OCI-LY3 (cell line): ENCODE measurements at regions not wholly inside any gene's neighbourhood (a gene's known extent, or its start where the extent isn't known, plus 50 kb on each side); places are given as distances from the start of the nearest gene placed in this dataset.

Experiments
- H2AFZ ChIP-seq: fragments of 200-600, 300-600 bp; shearing (Covaris generic); 2 replicates; pipeline ENCODE4 v1.6.0; 2014; ENCODE audit warnings: antibody characterized with exemption, low read depth, low read length
- H3K27ac ChIP-seq: fragments of 200-600, 300-600 bp; sonication (generic); 2 replicates; pipeline ENCODE4 v1.5.1; 2014; ENCODE audit warnings: mild to moderate bottlenecking, low read length, moderate library complexity, mixed read lengths
- H3K27me3 ChIP-seq: fragments of 200-600, 300-600 bp; sonication (generic); 2 replicates; pipeline ENCODE4 v1.6.1; 2014; ENCODE audit warnings: low read depth, low read length, mixed read lengths
- H3K36me3 ChIP-seq: fragments of 200-600, 300-600 bp; sonication (generic); replicated peaks from 2 replicates; pipeline ENCODE3; 2014; ENCODE audit warnings: low read depth, low read length, mixed read lengths
- H3K4me1 ChIP-seq: fragments of 300-600, 200-600 bp; sonication (generic); 2 replicates; pipeline ENCODE4 v1.6.1; 2014; ENCODE audit warnings: low read length, mixed read lengths
- H3K4me2 ChIP-seq: fragments of 200-600, 300-600 bp; sonication (generic); 2 replicates; pipeline ENCODE4 v1.6.1; 2014; ENCODE audit warnings: low read length, mixed read lengths
- H3K4me3 ChIP-seq: fragments of 300-600, 200-600 bp; sonication (generic); 2 replicates; pipeline ENCODE4 v1.5.1; 2014; ENCODE audit warnings: antibody characterized with exemption, mild to moderate bottlenecking, low read length, moderate library complexity
- H3K79me2 ChIP-seq: fragments of 300-600, 200-600 bp; shearing (Covaris generic); 2 replicates; pipeline ENCODE4 v1.6.1; 2014; ENCODE audit warnings: mild to moderate bottlenecking, low read length, mixed read lengths
- H3K9ac ChIP-seq: fragments of 300-600, 200-600 bp; shearing (Covaris generic); 2 replicates; pipeline ENCODE4 v1.6.0; 2014; ENCODE audit warnings: mild to moderate bottlenecking, low read length, moderate library complexity
- H3K9me3 ChIP-seq: fragments of 200-600, 300-600 bp; shearing (Covaris generic); 2 replicates; pipeline ENCODE4 v1.6.1; 2014; ENCODE audit warnings: low read length, mixed read lengths; ENCODE audit not compliant: insufficient read depth
- H4K20me1 ChIP-seq: fragments of 200-600, 300-600 bp; sonication (generic); 2 replicates; pipeline ENCODE4 v1.6.1; 2016; ENCODE audit warnings: low read length, mixed read lengths; ENCODE audit not compliant: insufficient read depth
- CTCF ChIP-seq: fragments of 200-600, 300-600 bp; sonication (generic); IDR thresholded peaks from 2 replicates; pipeline ENCODE4 v1.5.1; 2014; ENCODE audit warnings: antibody characterized with exemption, low read length, low read depth
- EZH2phosphoT487 ChIP-seq: fragments of 200-600 bp; shearing (Covaris generic); IDR thresholded peaks from 2 replicates; pipeline ENCODE4 v1.6.1; 2018; ENCODE audit warnings: antibody characterized with exemption, mixed run types, low read depth

DNA sequence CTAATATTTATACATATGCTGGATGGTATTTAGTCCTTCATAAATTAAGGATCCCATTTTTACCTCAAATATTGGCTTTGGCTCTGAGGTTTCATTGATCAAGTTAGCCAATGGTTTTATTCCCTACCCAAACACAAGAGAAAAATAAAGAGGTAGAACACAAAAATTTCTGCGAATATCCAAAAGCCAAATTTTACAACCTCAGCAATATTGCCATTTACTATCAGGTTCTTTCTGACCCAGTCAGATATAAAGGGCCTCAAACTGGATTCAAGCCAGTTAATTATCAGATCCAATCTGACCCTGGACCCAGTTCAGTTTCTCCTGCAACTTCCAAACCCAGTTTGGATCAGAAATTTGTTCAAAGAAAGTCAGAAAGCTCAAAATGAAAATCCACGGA, 998.1 kb downstream of the SI start:
- H3K4me3 ChIP-seq: no peak overlapping the region
- H3K27ac ChIP-seq: no peak overlapping the region
- no peaks in the 10 kb centered on the region for H4K20me1 ChIP-seq
- H3K9ac ChIP-seq: no peak overlapping the region
- no peak overlapping the region for H2AFZ ChIP-seq
- no peaks in the 10 kb centered on the region for H3K9me3 ChIP-seq
- no peaks in the 10 kb centered on the region for H3K27me3 ChIP-seq
- TF ChIP-seq CTCF (no peak), EZH2phosphoT487 (no peak)
- H3K36me3 ChIP-seq: no peaks in the 10 kb centered on the region
- H3K4me2 ChIP-seq: no peak overlapping the region
- no peaks in the 10 kb centered on the region for H3K4me1 ChIP-seq
- no peaks in the 10 kb centered on the region for H3K79me2 ChIP-seq

DNA sequence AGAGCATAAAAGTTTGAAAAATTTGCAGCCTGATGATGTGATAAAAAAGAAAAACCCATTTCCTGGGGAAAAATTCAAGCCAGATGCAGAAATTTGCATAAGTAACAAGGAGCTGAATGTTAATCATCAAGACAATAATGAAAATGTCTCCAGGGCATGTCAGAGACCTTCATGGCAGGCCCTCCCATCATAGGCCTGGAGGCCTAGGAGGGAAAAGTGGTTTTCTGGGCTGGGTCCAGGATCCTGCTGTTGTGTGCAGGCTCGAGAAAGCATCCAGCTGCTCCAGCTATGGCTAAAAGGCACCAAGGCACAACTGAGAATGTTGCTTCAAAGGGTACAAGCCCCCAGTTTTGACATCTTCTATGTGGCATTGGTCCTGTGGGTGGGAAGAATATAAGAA, 1014.0 kb downstream of the SI start:
- Histone ChIP-seq H3K4me2 (no peak overlapping the region), H3K4me1 (no peaks in the 10 kb centered on the region), H3K27ac (no peak overlapping the region), H3K36me3 (no peaks in the 10 kb centered on the region), H3K4me3 (no peak overlapping the region), H2AFZ (no peak overlapping the region), H3K79me2 (no peaks in the 10 kb centered on the region), H3K9me3 (no peaks in the 10 kb centered on the region), H4K20me1 (no peaks in the 10 kb centered on the region), H3K9ac (no peak overlapping the region), H3K27me3 (no peaks in the 10 kb centered on the region)
- no peak for TF ChIP-seq EZH2phosphoT487
- TF ChIP-seq CTCF: no peak

DNA sequence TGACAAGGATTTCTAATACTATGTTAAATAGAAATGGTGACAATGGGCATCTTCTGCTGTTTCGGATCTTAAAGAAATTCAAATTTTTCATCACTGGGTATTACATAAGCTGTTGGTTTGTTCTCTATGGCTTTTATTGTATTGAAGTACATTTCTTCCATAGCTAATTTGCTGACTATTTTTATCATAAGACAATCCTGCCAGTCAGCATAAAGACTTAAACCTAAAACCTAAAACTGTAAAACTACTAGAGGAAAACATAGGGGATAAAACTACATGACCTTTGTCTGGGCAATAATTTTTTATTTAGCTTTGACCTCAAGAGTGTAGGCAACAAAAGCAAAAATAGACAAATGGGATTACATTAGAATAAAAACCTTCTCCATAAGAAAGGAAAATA, 1017.4 kb downstream of the SI start:
- Histone ChIP-seq H3K79me2 (no peaks in the 10 kb centered on the region), H3K27me3 (no peaks in the 10 kb centered on the region), H3K9ac (no peak overlapping the region), H3K36me3 (no peaks in the 10 kb centered on the region), H3K27ac (no peak overlapping the region), H3K4me2 (no peak overlapping the region), H3K4me3 (no peak overlapping the region), H3K9me3 (no peaks in the 10 kb centered on the region), H2AFZ (no peak overlapping the region), H4K20me1 (no peaks in the 10 kb centered on the region), H3K4me1 (no peaks in the 10 kb centered on the region)
- no peak for TF ChIP-seq EZH2phosphoT487
- no peak for TF ChIP-seq CTCF

GRCh38 chr3:164049847-164050246, 1028.4 kb downstream of the SI start:
- no peak for TF ChIP-seq CTCF
- TF ChIP-seq EZH2phosphoT487: no peak
- no peaks in the 10 kb centered on the region for H3K4me1 ChIP-seq
- no peak overlapping the region for H3K4me3 ChIP-seq

More at GRCh38 chr3:164049847-164050246, 1028.4 kb downstream of the SI start:
- Histone ChIP-seq H3K4me2 (no peak overlapping the region), H3K36me3 (no peaks in the 10 kb centered on the region), H3K27me3 (no peaks in the 10 kb centered on the region), H3K9me3 (no peaks in the 10 kb centered on the region), H3K27ac (no peak overlapping the region), H2AFZ (no peak overlapping the region), H4K20me1 (no peaks in the 10 kb centered on the region), H3K9ac (no peak overlapping the region), H3K79me2 (no peaks in the 10 kb centered on the region)
